B cell (primary cell): ENCODE measurements at regions not wholly inside any gene's neighbourhood (a gene's known extent, or its start where the extent isn't known, plus 50 kb on each side); places are given as distances from the start of the nearest gene placed in this dataset.

Source experiments
- ATAC-seq: fragments of 200-7000 bp; cut with Tn5 transposase; one replicate; pipeline ENCODE4 v1.10.0; 2021; ENCODE audit warnings: low read depth, mild to moderate bottlenecking, moderate number of reproducible peaks, moderate library complexity
- CTCF ChIA-PET: fragments of 350-600 bp; sonication (Branson Sonifier 250); formaldehyde crosslinking; loops from one replicate; lab custom pipeline; 2021; ENCODE audit warnings: antibody characterized with exemption, inconsistent platforms; lab: Charles Lee
- POLR2A ChIA-PET: fragments of 350-600 bp; sonication (Branson Sonifier 250); formaldehyde crosslinking; loops from one replicate; lab custom pipeline; 2021; ENCODE audit warnings: antibody characterized with exemption; lab: Charles Lee
- DNase-seq: peaks from one replicate; pipeline ENCODE4 v3.0.0; 2013
- H2AFZ ChIP-seq: 2 replicates; pipeline ENCODE4 v1.6.1; 2012; ENCODE audit warnings: mild to moderate bottlenecking, low read depth, low read length; ENCODE audit not compliant: insufficient read depth, poor library complexity, severe bottlenecking
- H3K27ac ChIP-seq, 2 donors: 1 replicate in 1 of 2; 2 replicates in 1 of 2; pipeline ENCODE4 v1.5.1; 2012 to 2013; ENCODE audit warnings: low read length in 2 of 2, mild to moderate bottlenecking in 2 of 2, moderate library complexity in 1 of 2
- H3K27me3 ChIP-seq, 4 experiments: fragments of 200-600 bp in 1 of 4; sonication (generic) in 1 of 4; replicated peaks in 1 of 4; 1 replicate in 2 of 4; 2 replicates in 2 of 4; pipeline versions ENCODE4 v1.6.1 to v1.7.0; 2013 to 2016; ENCODE audit warnings: low read length in 3 of 4, mild to moderate bottlenecking in 2 of 4, mixed read lengths in 1 of 4, moderate library complexity in 1 of 4; ENCODE audit not compliant: insufficient read depth in 4 of 4, control insufficient read depth in 3 of 4; ENCODE audit errors: control extremely low read depth in 1 of 4
- H3K36me3 ChIP-seq, 2 experiments: replicated peaks in 1 of 2; 1 replicate in 1 of 2; 2 replicates in 1 of 2; pipeline versions ENCODE4 v1.6.1 to v1.7.1; 2013; ENCODE audit warnings: low read length in 1 of 2; ENCODE audit not compliant: insufficient read depth in 2 of 2, control insufficient read depth in 1 of 2; ENCODE audit errors: control extremely low read depth in 1 of 2, extremely low read depth in 1 of 2
- H3K4me1 ChIP-seq, 2 donors: fragments of 200-600 bp in 1 of 2; sonication (generic) in 1 of 2; 1 replicate in 1 of 2; 2 replicates in 1 of 2; pipeline versions ENCODE4 v1.5.1 to v1.6.1; 2013 to 2017; ENCODE audit warnings: low read length in 2 of 2; ENCODE audit not compliant: control insufficient read depth in 2 of 2, insufficient read depth in 2 of 2
- H3K4me2 ChIP-seq: replicated peaks from 2 replicates; pipeline ENCODE3; 2012; ENCODE audit warnings: mild to moderate bottlenecking, low read depth, low read length; ENCODE audit not compliant: poor library complexity, severe bottlenecking
- H3K4me3 ChIP-seq, 5 experiments: fragments of 200-600 bp in 1 of 5; sonication (generic) in 1 of 5; 1 replicate in 3 of 5; 2 replicates in 2 of 5; pipeline versions ENCODE4 v1.5.1 to v1.7.0; 2011 to 2016; ENCODE audit warnings: low read length in 4 of 5, mild to moderate bottlenecking in 4 of 5, low read depth in 2 of 5, control low read depth in 1 of 5, moderate library complexity in 1 of 5; ENCODE audit not compliant: insufficient read depth in 1 of 5; ENCODE audit errors: control extremely low read depth in 1 of 5, extremely low read depth in 1 of 5
- H3K79me2 ChIP-seq: fragments of 200-600 bp; sonication (generic); one replicate; pipeline ENCODE4 v1.6.0; 2016; ENCODE audit warnings: low read length; ENCODE audit not compliant: control insufficient read depth, insufficient read depth
- H3K9ac ChIP-seq: fragments of 200-600 bp; sonication (generic); 2 replicates; pipeline ENCODE4 v1.6.1; 2017; ENCODE audit warnings: mild to moderate bottlenecking, low read length, moderate library complexity
- H3K9me3 ChIP-seq, 3 donors: one replicate each; pipeline versions ENCODE4 v1.6.1 to v1.7.1; 2013; ENCODE audit warnings: low read length in 2 of 3; ENCODE audit not compliant: control insufficient read depth in 2 of 3, insufficient read depth in 1 of 3; ENCODE audit errors: control extremely low read depth in 1 of 3
- H4K20me1 ChIP-seq: 2 replicates; pipeline ENCODE4 v1.6.0; 2012; ENCODE audit warnings: mild to moderate bottlenecking, low read length; ENCODE audit not compliant: insufficient read depth, control insufficient read depth, poor library complexity, severe bottlenecking
- H3K27ac Mint-ChIP-seq: one replicate; pipeline ENCODE4 v1.8.0; 2021; ENCODE audit warnings: mixed read lengths
- H3K27me3 Mint-ChIP-seq: one replicate; pipeline ENCODE4 v1.8.0; 2021; ENCODE audit warnings: mixed read lengths
- H3K4me1 Mint-ChIP-seq: one replicate; pipeline ENCODE4 v1.8.0; 2021; ENCODE audit warnings: mixed read lengths
- H3K4me3 Mint-ChIP-seq: one replicate; pipeline ENCODE4 v1.8.0; 2021; ENCODE audit warnings: mixed read lengths
- H3K9me3 Mint-ChIP-seq: one replicate; pipeline ENCODE4 v1.8.0; 2022; ENCODE audit warnings: mixed read lengths; ENCODE audit not compliant: insufficient read depth
- CTCF ChIP-seq: fragments of 200-600 bp; IDR thresholded peaks from one replicate; pipeline ENCODE4 v1.8.0; 2022; ENCODE audit warnings: antibody characterized with exemption, mild to moderate bottlenecking
- EZH2 ChIP-seq: IDR thresholded peaks from 2 replicates; pipeline ENCODE4 v1.6.1; 2012; ENCODE audit warnings: borderline replicate concordance, low read depth, mild to moderate bottlenecking, moderate library complexity, low read length; ENCODE audit not compliant: insufficient read depth, poor library complexity, severe bottlenecking
- WGBS: methylation state at CpG from one replicate; pipeline ENCODE4 v1.1.5; 2013; ENCODE audit warnings: missing lambda C conversion rate; ENCODE audit not compliant: insufficient coverage; 5-methylcytosine and 5-hydroxymethylcytosine counted together
- intact Hi-C: fragments of 100-400 bp; cut with micrococcal nuclease; formaldehyde crosslinking; loops from one replicate; pipeline ENCODE4 v1.10.0; 2022

DNA sequence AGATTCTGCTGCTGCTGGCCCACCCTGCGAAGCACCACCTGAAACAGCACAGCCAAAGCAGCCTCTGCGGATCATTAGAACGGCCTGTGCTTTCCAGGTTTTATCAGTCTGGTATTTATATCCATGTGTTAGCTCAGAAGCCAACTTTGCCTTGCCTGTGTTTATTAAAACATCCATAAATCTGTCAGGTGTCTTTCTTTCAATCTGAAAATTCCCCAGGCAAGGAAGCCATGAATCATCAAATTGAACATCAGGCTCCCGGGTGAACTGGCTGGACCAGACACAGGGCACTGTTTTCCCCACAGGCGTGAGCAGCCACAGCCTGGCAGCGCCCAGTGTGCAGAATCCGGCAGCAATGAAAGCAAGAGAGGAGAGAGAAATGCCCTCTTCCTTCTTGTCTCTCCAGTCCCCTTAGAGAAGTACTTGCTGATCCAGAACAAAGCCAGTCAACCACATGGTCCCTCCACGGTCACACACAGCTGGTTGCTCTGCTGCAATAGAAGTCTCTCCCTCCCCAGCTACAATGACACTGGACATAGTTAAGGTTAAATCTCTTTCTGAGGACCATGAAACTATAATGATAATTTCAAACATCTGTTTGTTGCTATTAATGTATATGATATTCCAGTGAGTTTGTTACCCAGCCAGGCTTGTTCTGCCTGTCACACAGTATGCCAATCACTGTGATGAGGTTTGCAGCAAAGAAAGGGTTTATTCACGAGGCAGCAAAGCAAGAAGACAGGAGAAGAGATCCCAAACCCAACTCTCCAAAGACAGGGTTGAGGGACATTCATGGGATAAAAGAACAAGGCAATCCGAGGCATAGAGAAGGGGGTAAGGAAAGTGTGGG is 212.1 kb upstream of the FMN2 start:
- H3K9ac ChIP-seq = no peak overlapping the region
- ChIA-PET CTCF (no interaction called here), POLR2A (no interaction called here)
- no peaks in the 10 kb centered on the region for H3K27me3 ChIP-seq
- Mint-ChIP-seq H3K4me3 (no peak overlapping the region), H3K9me3 (no peaks in the 10 kb centered on the region), H3K4me1 (no peaks in the 10 kb centered on the region), H3K27ac (no peak overlapping the region), H3K27me3 (no peaks in the 10 kb centered on the region)
- H2AFZ ChIP-seq = no peak overlapping the region
- H3K79me2 ChIP-seq = no peaks in the 10 kb centered on the region
- no peak overlapping the region for H3K4me3 ChIP-seq
- no peaks in the 10 kb centered on the region for H3K36me3 ChIP-seq
- ATAC-seq (no peak), DNase-seq (no peak)
- H3K4me2 ChIP-seq = no peak overlapping the region
- intact Hi-C loops = no loop called here
- H4K20me1 ChIP-seq = no peaks in the 10 kb centered on the region
- no peak overlapping the region for H3K27ac ChIP-seq
- TF ChIP-seq CTCF = no peak
- no peaks in the 10 kb centered on the region for H3K4me1 ChIP-seq
- WGBS = 70% methylated on average over 8 of the region's 10 CpGs
- peaks cover 0 to 5% (median 0%) of the 10 kb centered on the region in 3 donors for H3K9me3 ChIP-seq

DNA sequence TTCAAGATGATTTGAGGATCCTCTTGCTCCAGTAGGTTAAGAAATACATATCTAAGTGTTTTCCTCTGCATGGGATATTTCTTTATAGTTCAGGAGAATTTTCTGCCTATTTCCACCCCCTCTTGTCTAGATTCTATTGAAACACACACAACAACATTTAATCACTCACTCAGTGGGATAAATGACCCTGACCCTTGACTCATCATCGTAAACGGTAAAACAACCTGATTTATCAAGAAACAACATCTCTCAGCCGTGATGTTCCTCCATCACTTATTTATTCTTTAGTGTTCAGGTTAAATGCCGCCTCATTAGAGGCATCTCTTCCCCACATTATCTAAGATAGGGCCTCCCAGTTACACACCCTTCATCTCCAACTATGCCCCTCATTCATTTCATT is 208.7 kb upstream of the FMN2 start:
- DNase-seq (no peak), ATAC-seq (no peak)
- H3K9me3 Mint-ChIP-seq = no peaks in the 10 kb centered on the region
- no peak for TF ChIP-seq EZH2
- no peak for TF ChIP-seq CTCF
- Histone ChIP-seq H3K4me1 (no peaks in the 10 kb centered on the region), H3K9me3 (peaks cover 0 to 5% (median 0%) of the 10 kb centered on the region in 3 donors), H3K79me2 (no peaks in the 10 kb centered on the region), H3K4me2 (no peak overlapping the region), H4K20me1 (no peaks in the 10 kb centered on the region), H3K9ac (no peak overlapping the region), H3K4me3 (no peak overlapping the region), H3K27ac (no peak overlapping the region), H2AFZ (no peak overlapping the region), H3K27me3 (no peaks in the 10 kb centered on the region), H3K36me3 (no peaks in the 10 kb centered on the region)
- WGBS = 100% methylated on average over 4 of the region's 4 CpGs
- intact Hi-C loops = no loop called here
- ChIA-PET CTCF (no interaction called here), POLR2A (no interaction called here)
- no peaks in the 10 kb centered on the region for H3K27me3 Mint-ChIP-seq
- H3K4me1 Mint-ChIP-seq = no peaks in the 10 kb centered on the region
- no peak overlapping the region for H3K4me3 Mint-ChIP-seq
- no peak overlapping the region for H3K27ac Mint-ChIP-seq
